ENCODE measurements at regions not wholly inside any gene's neighbourhood (a gene's known extent, or its start where the extent isn't known, plus 50 kb on each side); places are given as distances from the start of the nearest gene placed in this dataset.

DNA sequence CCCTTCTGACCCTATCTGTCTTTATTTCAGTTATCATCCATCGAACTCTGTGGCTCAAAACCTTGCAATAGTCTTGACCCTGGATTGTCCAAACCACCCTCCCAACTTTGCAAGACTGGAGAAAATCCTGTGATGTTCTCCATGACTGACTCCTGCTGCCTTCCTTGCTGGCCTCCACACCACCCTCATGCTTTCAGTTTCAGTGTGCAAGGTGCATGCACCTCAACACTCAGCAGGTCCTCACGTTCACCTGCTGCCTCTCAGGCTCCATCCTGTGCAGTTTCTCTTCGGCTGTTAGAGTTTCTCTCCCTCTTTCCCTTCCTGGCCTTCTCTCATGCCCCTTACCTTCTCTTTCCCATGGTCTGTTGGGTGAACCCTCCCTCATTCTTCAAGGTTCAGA lies 59.4 kb upstream of the ASIC2 start:
- no peak for DNase-seq

DNA sequence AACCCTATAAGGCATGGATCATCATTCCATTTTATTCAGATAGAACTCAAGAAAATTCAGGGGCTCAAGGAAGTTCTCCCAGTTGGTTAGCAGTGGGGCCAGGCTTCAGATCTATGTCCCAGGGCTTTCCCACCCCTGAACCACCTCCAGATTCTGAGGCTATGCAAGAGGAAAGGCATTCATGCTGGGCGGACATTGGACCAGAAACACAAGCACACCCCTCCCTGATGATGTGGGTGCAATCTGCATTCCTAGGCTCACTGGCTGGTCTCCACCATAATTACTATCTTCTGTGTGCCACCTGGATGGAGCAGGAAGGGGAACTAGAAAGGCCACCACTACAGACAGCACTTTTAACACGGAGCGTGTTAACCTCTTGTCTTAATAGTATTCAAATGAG lies 63.2 kb upstream of the ASIC2 start:
- DNase-seq, result no peak

DNA sequence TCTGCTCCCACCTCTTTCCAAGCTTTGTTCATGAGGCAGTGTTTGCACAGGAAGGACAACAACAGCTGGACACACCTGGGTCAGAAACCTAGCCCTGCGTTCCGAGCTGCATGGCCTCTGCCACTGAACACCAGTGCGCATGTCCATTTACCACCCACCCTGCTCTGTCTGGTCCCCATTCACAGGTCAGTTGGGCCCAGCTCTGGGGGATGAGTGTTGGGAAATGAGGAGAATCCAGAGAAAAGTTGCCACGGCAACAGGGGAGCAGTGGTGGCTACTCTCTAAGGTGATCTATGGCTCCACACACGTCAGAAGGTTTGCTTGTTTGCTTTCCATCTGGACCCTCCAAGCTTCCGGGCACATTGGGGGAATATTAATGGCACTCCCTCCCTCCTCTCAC lies 70.4 kb upstream of the ASIC2 start:
- no peak for DNase-seq

DNA sequence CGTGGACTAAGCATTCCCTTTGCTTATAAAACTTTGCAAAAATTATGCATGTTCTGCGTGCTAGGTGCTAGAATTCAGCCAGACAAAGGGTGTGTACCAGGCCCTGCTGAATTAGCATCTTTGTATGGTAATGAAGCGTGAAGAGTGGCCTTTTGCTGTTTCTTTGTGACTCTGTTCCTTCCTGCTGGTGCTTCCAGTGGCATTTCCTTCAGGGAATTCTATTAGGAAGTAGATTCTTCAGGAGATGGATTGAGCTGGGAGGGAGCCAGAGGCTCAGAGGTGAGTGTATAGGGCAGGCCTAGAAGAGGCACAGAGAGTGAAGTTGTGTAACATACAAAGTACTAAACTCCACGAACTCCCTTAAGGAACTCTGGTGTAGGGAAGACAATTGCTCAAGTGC lies 73.9 kb upstream of the ASIC2 start:
- no peak for DNase-seq

DNA sequence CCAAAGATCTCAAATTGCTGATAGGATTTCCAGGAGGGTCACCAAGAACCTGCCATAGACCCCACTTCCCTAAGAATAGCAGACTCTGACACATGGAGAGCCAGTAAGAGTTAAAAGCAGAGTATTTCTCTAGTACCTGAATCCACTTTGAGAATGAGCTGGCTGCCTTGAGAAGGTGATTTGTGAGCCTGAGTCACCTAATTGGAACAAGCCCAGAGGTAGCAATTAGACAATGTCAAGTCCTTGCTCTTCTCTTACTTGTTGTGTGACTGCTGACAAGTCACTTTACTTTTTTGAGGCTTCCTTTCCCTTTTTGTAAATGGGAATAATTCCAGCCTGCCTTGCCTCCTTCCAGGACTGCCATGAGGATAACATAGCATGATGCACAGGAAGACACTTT lies 76.1 kb upstream of the ASIC2 start:
- no peak for DNase-seq

DNA sequence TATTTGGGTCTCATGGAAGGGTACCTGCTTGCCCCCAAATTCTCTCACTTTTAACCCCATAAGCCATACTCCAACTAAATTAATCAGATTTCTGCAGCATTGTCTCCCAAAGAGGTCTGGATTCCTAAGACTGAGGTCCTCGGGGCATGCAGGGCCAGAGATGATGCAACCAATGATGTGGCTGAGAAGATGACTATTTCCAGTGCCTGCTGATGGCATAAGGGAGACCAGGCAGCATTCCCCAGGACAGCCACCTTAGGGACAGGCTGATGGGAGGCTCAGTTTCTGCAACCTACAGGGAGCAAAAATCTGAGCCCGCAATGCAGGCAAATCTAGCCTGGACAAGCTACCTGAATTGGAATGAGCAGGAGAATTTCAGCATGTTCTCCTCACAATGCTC lies 76.8 kb upstream of the ASIC2 start:
- no peak for DNase-seq

DNA sequence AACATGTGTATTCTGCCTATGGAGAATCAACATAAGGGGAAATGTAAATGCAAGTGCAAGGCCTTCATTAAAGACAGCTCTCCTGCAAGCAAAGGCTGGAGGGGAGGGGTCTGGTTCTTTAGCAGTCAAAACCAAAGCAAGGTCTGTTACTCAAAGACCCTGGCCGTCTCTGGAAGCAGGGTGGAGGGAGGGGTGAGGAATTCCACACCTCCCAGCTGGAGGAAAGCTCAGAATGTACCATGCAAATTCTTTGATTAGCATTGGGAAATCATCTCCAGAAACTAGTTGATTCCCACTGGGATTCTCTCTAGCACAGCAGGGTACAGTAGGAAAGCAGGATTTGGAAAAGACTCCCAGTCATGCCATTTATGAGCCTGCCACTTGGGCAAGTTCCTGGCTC lies 77.3 kb upstream of the ASIC2 start:
- DNase-seq, result no peak

GRCh38 chr17:33371377-33371776 lies 78.3 kb upstream of the ASIC2 start:
- DNase-seq, result no peak

GRCh38 chr17:33373273-33373672 lies 80.2 kb upstream of the ASIC2 start:
- no peak for DNase-seq

DNA sequence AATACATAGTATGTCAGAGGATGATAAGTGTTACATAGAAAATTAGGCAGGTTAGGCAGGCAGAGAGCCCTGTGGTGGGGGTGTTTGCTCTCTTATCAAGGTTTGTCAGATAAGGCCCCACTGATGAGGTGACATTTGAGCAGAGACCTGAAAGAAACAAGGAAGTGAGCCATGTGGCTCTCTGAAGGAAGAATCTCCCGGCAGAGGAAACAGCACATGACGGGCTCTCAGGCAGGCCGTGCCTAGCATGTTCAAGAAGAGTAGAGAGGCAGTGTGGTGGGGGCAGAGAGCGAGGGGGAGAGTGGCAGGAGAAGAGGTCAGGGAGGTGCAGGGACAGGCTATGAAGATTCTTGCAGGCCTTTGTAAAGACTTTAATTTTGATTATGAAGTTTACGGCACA lies 82.0 kb upstream of the ASIC2 start:
- DNase-seq, result no peak

GRCh38 chr17:33375783-33376182 lies 82.7 kb upstream of the ASIC2 start:
- DNase-seq, result no peak

GRCh38 chr17:33377837-33378595 lies 84.9 kb upstream of the ASIC2 start:
- no peak for DNase-seq

DNA sequence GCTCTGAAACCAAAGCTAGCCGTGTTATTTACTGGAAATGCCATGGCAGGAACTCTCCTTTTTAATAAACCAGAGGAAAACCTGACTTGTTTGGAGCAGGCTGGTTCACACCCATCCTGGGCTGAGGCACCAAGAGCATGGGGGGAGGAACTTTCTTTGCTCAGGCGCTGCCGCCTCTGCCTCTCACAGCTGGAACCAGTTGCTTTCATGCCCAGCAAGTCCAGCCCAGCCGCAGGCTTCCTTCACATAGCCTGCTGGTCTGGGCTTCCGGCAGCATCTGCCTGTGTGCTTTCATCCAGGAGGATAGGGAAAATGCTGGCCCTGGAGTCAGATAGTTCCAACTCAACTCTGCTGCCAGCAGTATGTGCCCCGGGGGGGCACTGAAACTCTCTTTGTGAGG lies 88.1 kb upstream of the ASIC2 start:
- DNase-seq, result no peak

DNA sequence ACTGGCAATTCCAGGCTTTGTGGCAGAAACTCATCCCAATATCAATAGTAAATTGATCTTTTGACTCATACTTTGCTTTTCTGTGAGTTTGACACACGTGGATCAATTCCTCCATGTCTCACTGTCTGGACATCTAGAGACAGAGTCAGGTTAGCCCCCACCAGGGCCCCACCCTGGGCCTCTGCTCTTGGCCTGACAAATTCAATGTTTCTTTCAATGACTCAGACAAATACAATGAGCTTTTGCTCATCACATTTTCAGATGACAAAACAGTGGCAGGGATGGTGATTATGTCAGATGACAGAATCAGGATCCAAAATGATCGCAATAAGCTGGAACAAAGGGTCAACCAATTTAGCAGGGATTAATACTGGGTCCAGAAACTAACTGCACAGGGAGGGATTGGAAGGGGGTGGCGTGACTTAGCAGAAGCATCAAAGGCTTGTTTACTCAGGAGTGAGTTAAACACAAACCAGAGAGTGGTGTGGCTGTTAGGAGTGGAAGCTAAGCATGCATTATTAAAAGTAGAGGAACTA lies 90.5 kb upstream of the ASIC2 start:
- DNase-seq, result no peak

- DNase-seq, result no peak
These were observed 92.0 kb upstream of the ASIC2 start for GRCh38 chr17:33385133-33385532.

- no peak for DNase-seq
These were observed 92.6 kb upstream of the ASIC2 start for GRCh38 chr17:33385713-33386112.

GRCh38 chr17:33387406-33387805 lies 94.3 kb upstream of the ASIC2 start:
- DNase-seq, result no peak

- no peak for DNase-seq
These were observed 96.5 kb upstream of the ASIC2 start for GRCh38 chr17:33389504-33390135.

GRCh38 chr17:33390479-33391176 lies 97.5 kb upstream of the ASIC2 start:
- no peak for DNase-seq

DNA sequence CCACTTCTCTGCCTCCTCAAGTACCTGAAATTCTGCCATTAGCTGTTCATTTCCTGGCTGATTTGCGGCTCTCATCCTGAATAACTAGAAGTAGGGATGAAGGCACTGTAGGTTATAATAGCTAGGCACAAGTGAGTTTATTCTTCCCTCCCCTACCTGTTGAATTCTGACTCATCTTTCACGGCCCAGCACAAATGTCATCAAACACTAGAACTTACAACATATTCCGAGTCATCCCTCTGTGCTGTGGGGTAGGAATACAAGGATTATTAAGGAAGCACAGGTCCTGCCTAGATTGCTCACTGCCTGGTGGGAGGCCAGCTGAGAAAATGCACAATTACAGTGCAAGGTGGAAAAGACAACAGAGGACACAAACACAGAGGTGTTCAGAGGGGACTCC lies 103.7 kb upstream of the ASIC2 start:
- no peak for DNase-seq

DNA sequence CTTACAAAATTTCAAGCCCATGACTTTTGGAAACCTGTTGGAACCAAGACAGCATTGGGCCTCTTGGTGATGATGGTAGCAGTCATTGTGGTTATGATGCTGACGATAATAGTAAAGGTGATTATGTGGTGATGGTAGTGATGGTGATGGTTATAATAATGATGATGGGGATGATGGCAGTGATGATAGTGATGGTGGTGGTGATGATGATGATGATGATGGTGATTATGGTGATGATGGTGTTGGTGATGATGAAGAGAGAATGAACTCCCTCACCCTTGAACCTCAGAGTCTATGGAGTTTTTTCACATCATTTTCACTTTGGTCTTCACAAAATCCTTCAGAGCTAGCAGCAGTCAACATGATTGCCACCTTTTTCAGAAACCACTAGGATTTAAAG lies 105.3 kb upstream of the ASIC2 start:
- no peak for DNase-seq

DNA sequence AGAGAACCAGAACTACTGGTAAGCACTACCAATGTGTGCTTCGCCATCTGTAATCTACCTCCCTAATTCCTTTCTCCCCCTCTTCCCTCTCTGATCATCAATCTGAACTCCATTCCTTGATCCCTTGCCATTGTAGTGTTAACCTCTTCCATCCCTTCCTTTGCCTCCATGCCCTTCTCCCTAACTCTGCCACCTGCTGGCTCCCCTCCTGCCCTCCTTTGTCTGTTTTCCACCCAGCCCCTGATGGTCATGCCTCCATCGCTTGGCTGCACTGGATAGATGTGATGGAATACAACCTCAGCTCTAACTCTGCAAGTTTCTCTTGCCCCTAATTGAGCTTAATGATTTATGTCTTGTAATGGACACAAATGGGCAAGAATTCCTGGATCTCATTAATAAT lies 108.2 kb upstream of the ASIC2 start:
- no peak for DNase-seq

- DNase-seq, result no peak
These were observed 110.1 kb upstream of the ASIC2 start for GRCh38 chr17:33403194-33403593.
